Lower lobe of right lung (tissue), 2 donors: ENCODE measurements at regions not wholly inside any gene's neighbourhood (a gene's known extent, or its start where the extent isn't known, plus 50 kb on each side); places are given as distances from the start of the nearest gene placed in this dataset.

ENCODE experiments used
- ATAC-seq, 2 donors: fragments of 200-7000 bp; cut with Tn5 transposase; one replicate each; pipeline ENCODE4 v1.9.1; 2020 to 2022; ENCODE audit warnings: mild to moderate bottlenecking in 2 of 2, moderate library complexity in 2 of 2
- DNase-seq: peaks from one replicate; pipeline ENCODE4 v3.0.0-alpha.2; 2020
- H3K27ac ChIP-seq: fragments of 200-600 bp; one replicate; pipeline ENCODE4 v1.8.0; 2022
- H3K27me3 ChIP-seq: fragments of 200-600 bp; one replicate; pipeline ENCODE4 v1.8.0; 2022; ENCODE audit warnings: low read depth
- H3K36me3 ChIP-seq: fragments of 200-600 bp; one replicate; pipeline ENCODE4 v1.8.0; 2022; ENCODE audit warnings: mild to moderate bottlenecking
- H3K4me1 ChIP-seq: fragments of 200-600 bp; one replicate; pipeline ENCODE4 v1.8.0; 2022
- H3K4me3 ChIP-seq: fragments of 200-600 bp; one replicate; pipeline ENCODE4 v1.8.0; 2022; ENCODE audit warnings: mild to moderate bottlenecking
- H3K9me3 ChIP-seq: fragments of 200-600 bp; one replicate; pipeline ENCODE4 v1.8.0; 2022
- intact Hi-C: fragments of 100-400 bp; cut with DNase I; formaldehyde crosslinking; loops from one replicate; pipeline ENCODE4 v1.11.0; 2022
- TF ChIP-seq, protein P1 (sequence below): fragments of 200-600 bp; IDR thresholded peaks from one replicate; pipeline ENCODE4 v1.8.0; 2022; ENCODE audit warnings: antibody characterized with exemption, mild to moderate bottlenecking
- donor health status: DM: no; HTN: yes; CAD: no; lungs with severe emphysema.

DNA sequence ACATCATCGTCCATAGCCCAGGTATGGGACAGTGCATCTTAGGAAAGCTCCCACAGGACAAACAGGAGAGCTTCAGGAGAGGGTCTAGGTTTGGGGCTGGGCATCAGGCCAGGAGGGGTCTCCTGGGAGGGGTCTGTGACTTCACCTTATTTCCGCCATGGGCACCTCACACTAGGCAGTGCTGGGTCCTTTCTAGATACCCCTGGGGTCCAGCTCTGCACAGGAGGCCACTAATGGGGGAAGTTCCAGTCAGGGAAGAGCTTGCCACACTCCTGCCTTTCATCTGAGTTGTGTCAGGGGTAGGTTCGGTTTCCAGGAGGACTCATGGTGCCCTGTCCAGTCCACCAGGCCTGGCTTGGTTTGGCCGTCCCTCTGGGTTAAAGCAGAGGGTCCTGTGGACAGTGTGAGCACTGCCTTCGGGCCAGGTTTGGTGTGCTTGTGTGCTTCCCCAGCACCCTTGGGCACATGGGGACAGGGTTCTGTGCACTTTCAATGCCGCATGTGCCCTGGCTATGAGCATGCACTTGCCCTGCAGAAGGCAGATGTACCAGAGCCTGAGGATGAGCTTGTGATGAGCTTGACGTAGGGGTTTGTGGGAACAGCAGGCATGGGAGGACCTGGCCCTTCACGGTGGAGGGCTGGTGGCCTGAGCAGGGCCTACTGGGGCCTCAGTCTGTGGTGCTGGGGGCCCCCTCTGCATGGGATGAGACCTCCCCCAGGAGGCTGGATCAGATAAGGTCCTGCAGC, 377.7 kb upstream of the NUPR2 start:
- ATAC-seq (peak in 1 of 2 donors; percentile 21), DNase-seq (no peak)
- Histone ChIP-seq H3K36me3 (no peaks in the 10 kb centered on the region), H3K4me1 (no peaks in the 10 kb centered on the region), H3K9me3 (peaks cover 32% of the 10 kb centered on the region), H3K27ac (no peak overlapping the region), H3K27me3 (no peaks in the 10 kb centered on the region), H3K4me3 (no peak overlapping the region)
- intact Hi-C loops = no loop called here
- TF ChIP-seq, protein P1, sequence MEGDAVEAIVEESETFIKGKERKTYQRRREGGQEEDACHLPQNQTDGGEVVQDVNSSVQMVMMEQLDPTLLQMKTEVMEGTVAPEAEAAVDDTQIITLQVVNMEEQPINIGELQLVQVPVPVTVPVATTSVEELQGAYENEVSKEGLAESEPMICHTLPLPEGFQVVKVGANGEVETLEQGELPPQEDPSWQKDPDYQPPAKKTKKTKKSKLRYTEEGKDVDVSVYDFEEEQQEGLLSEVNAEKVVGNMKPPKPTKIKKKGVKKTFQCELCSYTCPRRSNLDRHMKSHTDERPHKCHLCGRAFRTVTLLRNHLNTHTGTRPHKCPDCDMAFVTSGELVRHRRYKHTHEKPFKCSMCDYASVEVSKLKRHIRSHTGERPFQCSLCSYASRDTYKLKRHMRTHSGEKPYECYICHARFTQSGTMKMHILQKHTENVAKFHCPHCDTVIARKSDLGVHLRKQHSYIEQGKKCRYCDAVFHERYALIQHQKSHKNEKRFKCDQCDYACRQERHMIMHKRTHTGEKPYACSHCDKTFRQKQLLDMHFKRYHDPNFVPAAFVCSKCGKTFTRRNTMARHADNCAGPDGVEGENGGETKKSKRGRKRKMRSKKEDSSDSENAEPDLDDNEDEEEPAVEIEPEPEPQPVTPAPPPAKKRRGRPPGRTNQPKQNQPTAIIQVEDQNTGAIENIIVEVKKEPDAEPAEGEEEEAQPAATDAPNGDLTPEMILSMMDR = no peak

GRCh38 chr7:56493196-56493595, 377.0 kb upstream of the NUPR2 start:
- TF ChIP-seq, protein P1 = no peak
- intact Hi-C loops = no loop called here
- H3K36me3 ChIP-seq = no peaks in the 10 kb centered on the region
- H3K4me1 ChIP-seq = no peaks in the 10 kb centered on the region
- DNase-seq (no peak), ATAC-seq (peak in 1 of 2 donors; percentile 30)
- no peaks in the 10 kb centered on the region for H3K27me3 ChIP-seq
- peaks cover 32% of the 10 kb centered on the region for H3K9me3 ChIP-seq
- H3K27ac ChIP-seq = no peak overlapping the region
- no peak overlapping the region for H3K4me3 ChIP-seq

DNA sequence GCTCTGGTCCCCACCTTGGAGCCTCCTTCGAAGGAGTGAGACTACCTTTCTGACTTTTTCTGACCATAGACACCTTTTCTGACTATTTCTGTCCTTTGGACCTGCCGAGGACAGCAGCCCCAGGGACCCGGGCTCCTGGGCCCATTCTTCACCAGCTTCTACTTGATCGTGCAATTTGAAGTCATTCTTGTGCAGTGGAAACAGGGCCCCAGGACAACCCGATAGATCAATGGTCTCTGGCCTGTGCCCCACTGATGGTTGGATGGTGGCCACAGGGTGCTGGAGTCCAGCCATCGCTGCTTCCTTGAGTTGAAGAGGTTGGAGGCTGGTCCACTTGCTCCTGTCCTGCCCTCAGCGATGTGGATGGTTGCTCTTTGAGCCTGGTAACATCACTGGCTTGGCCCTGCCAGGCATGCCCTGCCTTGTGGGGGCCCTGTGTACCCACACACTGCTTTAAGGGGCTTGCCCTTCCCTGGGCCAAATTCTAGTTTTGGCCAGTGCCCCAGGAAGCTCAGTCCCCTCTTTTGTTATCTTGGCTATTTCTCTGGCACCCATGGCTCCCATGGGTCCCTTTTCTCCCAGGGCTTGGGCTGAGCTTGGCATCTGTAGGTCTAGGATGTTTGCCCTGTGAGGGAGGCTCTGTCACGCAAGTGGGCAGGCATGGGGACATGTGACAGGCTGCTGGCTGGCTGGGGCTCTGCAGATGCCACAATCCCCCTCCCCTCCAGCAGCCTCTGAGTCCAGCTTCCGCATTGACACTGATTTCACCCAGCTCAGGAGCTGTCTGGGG, 375.6 kb upstream of the NUPR2 start:
- H3K36me3 ChIP-seq = no peaks in the 10 kb centered on the region
- peaks cover 27% of the 10 kb centered on the region for H3K9me3 ChIP-seq
- intact Hi-C loops = no loop called here
- TF ChIP-seq, protein P1 = no peak
- no peak overlapping the region for H3K27ac ChIP-seq
- no peaks in the 10 kb centered on the region for H3K27me3 ChIP-seq
- DNase-seq = no peak
- H3K4me3 ChIP-seq = no peak overlapping the region
- H3K4me1 ChIP-seq = no peaks in the 10 kb centered on the region
- ATAC-seq = no peak

DNA sequence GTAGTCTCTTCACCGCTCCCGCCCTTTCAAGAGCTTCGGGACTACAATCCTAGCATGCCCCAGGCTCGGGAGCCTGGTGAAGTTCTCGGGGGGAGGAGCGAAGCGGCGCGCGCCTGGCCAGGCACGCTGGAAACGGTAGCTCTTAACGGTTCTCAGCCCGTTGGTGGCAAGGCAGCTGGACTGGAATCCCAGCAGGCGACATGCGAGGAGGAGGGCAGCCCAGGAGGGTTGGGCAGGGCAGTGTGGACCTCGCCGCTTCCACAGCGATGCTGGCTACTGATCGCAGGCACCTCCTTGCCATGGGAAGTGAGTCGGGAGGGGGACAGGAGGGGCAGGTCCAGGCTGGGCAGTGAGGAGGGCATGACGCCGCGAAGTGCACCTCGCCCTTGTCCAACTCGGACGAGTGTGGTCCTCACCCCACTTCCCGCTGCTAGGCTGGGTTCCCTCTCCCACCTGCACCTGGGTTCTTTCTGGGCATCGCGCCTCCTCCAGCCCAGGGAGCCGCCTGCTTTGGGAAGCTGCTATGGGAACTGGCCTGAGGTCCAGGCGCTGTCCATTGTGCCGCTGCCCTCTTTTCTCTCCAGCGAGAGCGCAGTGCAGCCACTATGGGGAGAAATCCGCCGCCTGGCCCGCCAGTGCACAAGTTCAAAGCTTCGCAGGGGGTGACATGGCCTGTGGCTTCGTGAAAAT, 367.8 kb upstream of the NUPR2 start:
- Histone ChIP-seq H3K27ac (no peak overlapping the region), H3K4me3 (no peak overlapping the region), H3K27me3 (no peaks in the 10 kb centered on the region), H3K9me3 (peaks cover 57% of the 10 kb centered on the region), H3K4me1 (no peaks in the 10 kb centered on the region), H3K36me3 (no peaks in the 10 kb centered on the region)
- DNase-seq = no peak
- TF ChIP-seq, protein P1 = no peak
- peak in 1 of 2 donors; percentile 41 for ATAC-seq
- intact Hi-C loops = no loop called here

- Histone ChIP-seq H3K36me3 (no peaks in the 10 kb centered on the region), H3K9me3 (peaks cover 58% of the 10 kb centered on the region), H3K27ac (no peak overlapping the region), H3K27me3 (no peaks in the 10 kb centered on the region), H3K4me3 (no peak overlapping the region), H3K4me1 (no peaks in the 10 kb centered on the region)
- TF ChIP-seq, protein P1 = no peak
- DNase-seq (no peak), ATAC-seq (no peak)
- intact Hi-C loops = no loop called here
These were observed 366.9 kb upstream of the NUPR2 start for GRCh38 chr7:56483153-56483552.
